IPS DF 4.7 (cell line): ENCODE measurements at regions not wholly inside any gene's neighbourhood (a gene's known extent, or its start where the extent isn't known, plus 50 kb on each side); places are given as distances from the start of the nearest gene placed in this dataset.

Experiments used
- DNase-seq: peaks from one replicate; pipeline ENCODE4 v3.0.0-alpha.2; 2013; ENCODE audit warnings: low spot score; ENCODE audit errors: extremely low read depth

- no peak for DNase-seq
These were observed 118.9 kb downstream of the IRS1 start for GRCh38 chr2:226680719-226681118.

- no peak for DNase-seq
These were observed 120.1 kb downstream of the IRS1 start for GRCh38 chr2:226679389-226680065.

- DNase-seq: no peak
These were observed 121.2 kb downstream of the IRS1 start for GRCh38 chr2:226678422-226678821.

- DNase-seq: no peak
These were observed 122.5 kb downstream of the IRS1 start for GRCh38 chr2:226677080-226677479.

- no peak for DNase-seq
These were observed 123.0 kb downstream of the IRS1 start for GRCh38 chr2:226676618-226677017.

GRCh38 chr2:226674123-226674522 lies 125.5 kb downstream of the IRS1 start:
- no peak for DNase-seq

GRCh38 chr2:226673314-226673723 lies 126.3 kb downstream of the IRS1 start:
- DNase-seq: no peak

GRCh38 chr2:226671141-226671676 lies 128.4 kb downstream of the IRS1 start:
- no peak for DNase-seq

GRCh38 chr2:226669905-226670304 lies 129.7 kb downstream of the IRS1 start:
- no peak for DNase-seq

- DNase-seq: no peak
These were observed 130.4 kb downstream of the IRS1 start for GRCh38 chr2:226669249-226669648.

- DNase-seq: no peak
These were observed 131.9 kb downstream of the IRS1 start for GRCh38 chr2:226667736-226668135.

GRCh38 chr2:226665306-226665831 lies 134.3 kb downstream of the IRS1 start:
- DNase-seq: no peak

- no peak for DNase-seq
These were observed 135.0 kb downstream of the IRS1 start for GRCh38 chr2:226664661-226665060.

- DNase-seq: no peak
These were observed 135.5 kb downstream of the IRS1 start for GRCh38 chr2:226664140-226664539.

- DNase-seq: no peak
These were observed 137.7 kb downstream of the IRS1 start for GRCh38 chr2:226661789-226662545.

GRCh38 chr2:226660526-226660925 lies 139.1 kb downstream of the IRS1 start:
- DNase-seq: no peak

GRCh38 chr2:226660124-226660523 lies 139.5 kb downstream of the IRS1 start:
- DNase-seq: no peak

- no peak for DNase-seq
These were observed 140.2 kb downstream of the IRS1 start for GRCh38 chr2:226659410-226659809.

- DNase-seq: no peak
These were observed 141.1 kb downstream of the IRS1 start for GRCh38 chr2:226658555-226658954.

- DNase-seq: no peak
These were observed 142.1 kb downstream of the IRS1 start for GRCh38 chr2:226657340-226658053.

GRCh38 chr2:226656367-226656766 lies 143.3 kb downstream of the IRS1 start:
- no peak for DNase-seq

- no peak for DNase-seq
These were observed 143.7 kb downstream of the IRS1 start for GRCh38 chr2:226655871-226656270.
